ENCODE measurements at regions not wholly inside any gene's neighbourhood (a gene's known extent, or its start where the extent isn't known, plus 50 kb on each side); places are given as distances from the start of the nearest gene placed in this dataset.

DNA sequence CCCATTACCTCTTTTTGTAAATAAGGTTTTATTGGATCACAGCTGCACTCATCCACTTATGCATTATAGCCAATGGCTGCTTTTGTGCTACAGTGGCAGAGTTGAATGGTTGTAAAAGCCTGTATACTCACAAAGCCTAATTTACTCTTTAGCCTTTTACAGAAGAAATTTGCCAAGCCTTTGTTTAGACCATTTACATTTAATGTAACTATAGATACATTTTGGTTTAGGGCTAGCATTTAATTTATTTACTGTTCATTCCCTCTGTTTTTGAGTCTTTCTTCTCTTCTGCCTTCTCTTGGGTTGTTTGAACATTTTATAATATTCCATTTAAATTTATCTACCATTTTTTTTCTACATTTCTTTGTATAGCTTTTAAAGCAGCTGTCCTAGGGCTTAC lies 217.1 kb upstream of the AMIGO2 start:
- no peaks in the 10 kb centered on the region for H3K36me3 ChIP-seq (ENCODE audit: control insufficient read depth, insufficient read depth, low read length)
- ChIA-PET CTCF (no interaction called here), POLR2A (ENCODE audit: unreplicated experiment) (no interaction called here)
- no peak overlapping the region for H3K23ac ChIP-seq (ENCODE audit: low read depth, low read length)
- H3K18ac ChIP-seq (ENCODE audit: low read depth, low read length) = no peak overlapping the region
- no peak overlapping the region for H3K4me2 ChIP-seq (ENCODE audit: low read depth, low read length)
- H2AFZ ChIP-seq (replicated peaks; ENCODE audit: low read length, poor library complexity) = no peak overlapping the region
- no peak overlapping the region for H3K9ac ChIP-seq (ENCODE audit: low read depth, low read length)
- dilution Hi-C loops (cut with HindIII; ENCODE audit: low sequenced_read_pairs, unreplicated experiment) = no loop called here
- TF ChIP-seq RCOR1 (IDR thresholded peaks at IDR 0.05; ENCODE audit: insufficient replicate concordance, low read length) (no peak), SMC3 (IDR thresholded peaks at IDR 0.05; ENCODE audit: low read depth, low read length) (no peak), MAFK (IDR thresholded peaks at IDR 0.05; ENCODE audit: low read depth, low read length) (no peak), CEBPB (IDR thresholded peaks at IDR 0.05; ENCODE audit: low read depth, low read length) (no peak), FOS (IDR thresholded peaks at IDR 0.05; ENCODE audit: low read depth, low read length) (no peak), MAZ (IDR thresholded peaks at IDR 0.05; ENCODE audit: borderline replicate concordance, low read depth, low read length) (no peak), CHD1 (IDR thresholded peaks at IDR 0.05; ENCODE audit: low read depth, low read length) (no peak)
- TF ChIP-seq, protein P1, sequence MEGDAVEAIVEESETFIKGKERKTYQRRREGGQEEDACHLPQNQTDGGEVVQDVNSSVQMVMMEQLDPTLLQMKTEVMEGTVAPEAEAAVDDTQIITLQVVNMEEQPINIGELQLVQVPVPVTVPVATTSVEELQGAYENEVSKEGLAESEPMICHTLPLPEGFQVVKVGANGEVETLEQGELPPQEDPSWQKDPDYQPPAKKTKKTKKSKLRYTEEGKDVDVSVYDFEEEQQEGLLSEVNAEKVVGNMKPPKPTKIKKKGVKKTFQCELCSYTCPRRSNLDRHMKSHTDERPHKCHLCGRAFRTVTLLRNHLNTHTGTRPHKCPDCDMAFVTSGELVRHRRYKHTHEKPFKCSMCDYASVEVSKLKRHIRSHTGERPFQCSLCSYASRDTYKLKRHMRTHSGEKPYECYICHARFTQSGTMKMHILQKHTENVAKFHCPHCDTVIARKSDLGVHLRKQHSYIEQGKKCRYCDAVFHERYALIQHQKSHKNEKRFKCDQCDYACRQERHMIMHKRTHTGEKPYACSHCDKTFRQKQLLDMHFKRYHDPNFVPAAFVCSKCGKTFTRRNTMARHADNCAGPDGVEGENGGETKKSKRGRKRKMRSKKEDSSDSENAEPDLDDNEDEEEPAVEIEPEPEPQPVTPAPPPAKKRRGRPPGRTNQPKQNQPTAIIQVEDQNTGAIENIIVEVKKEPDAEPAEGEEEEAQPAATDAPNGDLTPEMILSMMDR (conservative IDR thresholded peaks at IDR 0.05; ENCODE audit: low read depth, low read length) = no peak
- TF ChIP-seq, protein P2, sequence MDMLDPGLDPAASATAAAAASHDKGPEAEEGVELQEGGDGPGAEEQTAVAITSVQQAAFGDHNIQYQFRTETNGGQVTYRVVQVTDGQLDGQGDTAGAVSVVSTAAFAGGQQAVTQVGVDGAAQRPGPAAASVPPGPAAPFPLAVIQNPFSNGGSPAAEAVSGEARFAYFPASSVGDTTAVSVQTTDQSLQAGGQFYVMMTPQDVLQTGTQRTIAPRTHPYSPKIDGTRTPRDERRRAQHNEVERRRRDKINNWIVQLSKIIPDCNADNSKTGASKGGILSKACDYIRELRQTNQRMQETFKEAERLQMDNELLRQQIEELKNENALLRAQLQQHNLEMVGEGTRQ (IDR thresholded peaks at IDR 0.05; ENCODE audit: low read depth, low read length) = no peak
- H3K9me1 ChIP-seq (ENCODE audit: insufficient read depth, low read length) = no peaks in the 10 kb centered on the region
- H3K4me3 ChIP-seq (ENCODE audit: insufficient read depth, low read depth, low read length) = no peak overlapping the region
- ATAC-seq (ENCODE audit: low read depth) (no peak), DNase-seq (no peak)
- H3K27ac ChIP-seq (ENCODE audit: insufficient read depth, low read length) = no peak overlapping the region
- H3K56ac ChIP-seq (ENCODE audit: extremely low read depth, insufficient read depth, low read length) = no peak overlapping the region
- no peak overlapping the region for H2BK15ac ChIP-seq (ENCODE audit: low read depth, low read length)
- H3K27me3 ChIP-seq (ENCODE audit: control insufficient read depth, insufficient read depth, low read length) = no peaks in the 10 kb centered on the region
- in situ Hi-C loops (cut with MboI; ENCODE audit: low sequenced_read_pairs) = no loop called here
- H3K4me1 ChIP-seq (ENCODE audit: control insufficient read depth, insufficient read depth, low read length) = no peaks in the 10 kb centered on the region
- H3K79me1 ChIP-seq (ENCODE audit: low read depth in 1 of 2, low read length in 2 of 2) = no peaks in the 10 kb centered on the region
- no peaks in the 10 kb centered on the region for H4K20me1 ChIP-seq (ENCODE audit: insufficient read depth, low read length)
- H4K5ac ChIP-seq (ENCODE audit: low read depth, low read length) = no peak overlapping the region
- no peak overlapping the region for H4K8ac ChIP-seq (ENCODE audit: low read depth in 2 of 2, low read length in 2 of 2)
- H2BK20ac ChIP-seq (ENCODE audit: low read depth, low read length) = no peak overlapping the region
- no peak overlapping the region for H4K91ac ChIP-seq (ENCODE audit: insufficient read depth, low read depth, low read length)
- no peak overlapping the region for H3K4ac ChIP-seq (ENCODE audit: low read depth, low read length)
- no peak overlapping the region for H3K14ac ChIP-seq (replicated peaks; ENCODE audit: low read depth, low read length)
- intact Hi-C loops (cut with micrococcal nuclease) = no loop called here
- H2BK120ac ChIP-seq (ENCODE audit: low read depth, low read length) = no peak overlapping the region
- no peaks in the 10 kb centered on the region for H3K9me3 ChIP-seq (ENCODE audit: control insufficient read depth, insufficient read depth, low read length)
- BruUV-seq (replicated peaks) = no TSS peak
- no peak overlapping the region for H2AK5ac ChIP-seq (ENCODE audit: low read depth, low read length)
- no peak overlapping the region for H2BK5ac ChIP-seq (ENCODE audit: low read depth, low read length, poor library complexity, severe bottlenecking)
- H2AK9ac ChIP-seq (replicated peaks; ENCODE audit: low read depth, low read length, poor library complexity) = no peak overlapping the region
